Right atrium auricular region (tissue), 2 donors: ENCODE measurements at regions not wholly inside any gene's neighbourhood (a gene's known extent, or its start where the extent isn't known, plus 50 kb on each side); places are given as distances from the start of the nearest gene placed in this dataset.

Source experiments
- DNase-seq: peaks from one replicate; pipeline ENCODE4 v3.0.0-alpha.2; 2019; ENCODE audit warnings: low spot score
- H3K27ac ChIP-seq, 2 donors: fragments of 200-600 bp; sonication (generic); 1 replicate in 1 of 2; 2 replicates in 1 of 2; pipeline ENCODE4 v1.5.1; 2016 to 2019
- H3K27me3 ChIP-seq, 2 donors: fragments of 200-600 bp; sonication (generic); one replicate each; pipeline versions ENCODE4 v1.5.1 to v1.6.0; 2017 to 2019
- H3K36me3 ChIP-seq: fragments of 200-600 bp; sonication (generic); one replicate; pipeline ENCODE4 v1.5.1; 2016
- H3K4me1 ChIP-seq, 2 donors: fragments of 200-600 bp; sonication (generic); one replicate each; pipeline versions ENCODE4 v1.5.1 to v1.6.0; 2017 to 2019
- H3K4me3 ChIP-seq, 2 donors: fragments of 200-600 bp; sonication (generic); 1 replicate in 1 of 2; 2 replicates in 1 of 2; pipeline ENCODE4 v1.5.1; 2017 to 2019; ENCODE audit warnings: mild to moderate bottlenecking in 1 of 2, moderate library complexity in 1 of 2
- H3K9me3 ChIP-seq, 2 donors: fragments of 200-600 bp; sonication (generic); one replicate each; pipeline ENCODE4 v1.5.1; 2019
- CTCF ChIP-seq, 2 donors: fragments of 200-600 bp; sonication (generic); IDR thresholded peaks; one replicate each; pipeline ENCODE4 v1.5.1; 2019; ENCODE audit warnings: antibody characterized with exemption in 2 of 2

- Histone ChIP-seq H3K4me3 (no peak overlapping the region), H3K27ac (no peak overlapping the region), H3K27me3 (no peaks in the 10 kb centered on the region), H3K36me3 (no peaks in the 10 kb centered on the region), H3K4me1 (no peaks in the 10 kb centered on the region), H3K9me3 (no peaks in the 10 kb centered on the region)
- TF ChIP-seq CTCF (IDR thresholded peaks at IDR 0.05): no peak
- DNase-seq: no peak
Measured at GRCh38 chr2:45330108-45330507, 281.0 kb downstream of the SRBD1 start.

- no peak for DNase-seq
- no peaks in the 10 kb centered on the region for H3K36me3 ChIP-seq
- no peak overlapping the region for H3K27ac ChIP-seq
- H3K9me3 ChIP-seq: peaks cover 0 to 2% of the 10 kb centered on the region in 2 donors
- H3K4me1 ChIP-seq: no peaks in the 10 kb centered on the region
- H3K4me3 ChIP-seq: no peak overlapping the region
- no peaks in the 10 kb centered on the region for H3K27me3 ChIP-seq
- no peak for TF ChIP-seq CTCF (IDR thresholded peaks at IDR 0.05)
Measured at GRCh38 chr2:45329045-45329677, 281.9 kb downstream of the SRBD1 start.

- Histone ChIP-seq H3K9me3 (peaks cover 0 to 10% of the 10 kb centered on the region in 2 donors), H3K36me3 (no peaks in the 10 kb centered on the region), H3K4me3 (no peak overlapping the region), H3K27ac (no peak overlapping the region), H3K4me1 (no peaks in the 10 kb centered on the region), H3K27me3 (no peaks in the 10 kb centered on the region)
- no peak for TF ChIP-seq CTCF (IDR thresholded peaks at IDR 0.05)
- DNase-seq: no peak
Measured at GRCh38 chr2:45328264-45328870, 282.7 kb downstream of the SRBD1 start.

- Histone ChIP-seq H3K4me1 (no peaks in the 10 kb centered on the region), H3K9me3 (peaks cover 0 to 17% of the 10 kb centered on the region in 2 donors), H3K27ac (no peak overlapping the region), H3K36me3 (no peaks in the 10 kb centered on the region), H3K27me3 (no peaks in the 10 kb centered on the region), H3K4me3 (no peak overlapping the region)
- TF ChIP-seq CTCF (IDR thresholded peaks at IDR 0.05): no peak
- no peak for DNase-seq
Measured at GRCh38 chr2:45323344-45323743, 287.7 kb downstream of the SRBD1 start.

GRCh38 chr2:45320956-45321355 lies 290.1 kb downstream of the SRBD1 start:
- Histone ChIP-seq H3K36me3 (no peaks in the 10 kb centered on the region), H3K4me1 (no peaks in the 10 kb centered on the region), H3K9me3 (peaks cover 0 to 25% of the 10 kb centered on the region in 2 donors), H3K27me3 (no peaks in the 10 kb centered on the region), H3K27ac (no peak overlapping the region), H3K4me3 (no peak overlapping the region)
- no peak for TF ChIP-seq CTCF (IDR thresholded peaks at IDR 0.05)
- DNase-seq: no peak
